Esophagus squamous epithelium (tissue), 5 donors: ENCODE measurements at regions not wholly inside any gene's neighbourhood (a gene's known extent, or its start where the extent isn't known, plus 50 kb on each side); places are given as distances from the start of the nearest gene placed in this dataset.

Experiments
- DNase-seq: peaks from one replicate; lab custom pipeline; 2025; lab: John Stamatoyannopoulos, UW
- H3K27ac ChIP-seq, 4 donors: fragments of 200-600 bp; sonication (generic); one replicate each; pipeline ENCODE4 v1.5.1; 2016 to 2019; ENCODE audit warnings: mild to moderate bottlenecking in 1 of 4
- H3K27me3 ChIP-seq, 4 donors: fragments of 200-600 bp; sonication (generic); 1 replicate in 3 of 4; 2 replicates in 1 of 4; pipeline versions ENCODE4 v1.5.1 to v1.6.0; 2017 to 2021; ENCODE audit warnings: antibody characterized with exemption in 1 of 4
- H3K36me3 ChIP-seq, 3 donors: fragments of 200-600 bp; sonication (generic); one replicate each; pipeline ENCODE4 v1.5.1; 2016 to 2019
- H3K4me1 ChIP-seq, 3 donors: fragments of 200-600 bp; sonication (generic); one replicate each; pipeline ENCODE4 v1.5.1; 2017 to 2019
- H3K4me3 ChIP-seq, 4 donors: fragments of 200-600 bp; sonication (generic); 1 replicate in 3 of 4; 2 replicates in 1 of 4; pipeline ENCODE4 v1.5.1; 2016 to 2019; ENCODE audit warnings: mild to moderate bottlenecking in 2 of 4, moderate library complexity in 1 of 4
- H3K9me3 ChIP-seq, 3 donors: fragments of 200-600 bp; sonication (generic); one replicate each; pipeline ENCODE4 v1.5.1; 2016 to 2019
- CTCF ChIP-seq, 6 experiments: fragments of 450-650 bp in 4 of 6; fragments of 200-600 bp in 2 of 6; sonication (generic) in 2 of 6; IDR thresholded peaks; one replicate each; pipeline ENCODE4 v1.5.1; 2016 to 2019; ENCODE audit warnings: antibody characterized with exemption in 6 of 6, mild to moderate bottlenecking in 4 of 6, moderate library complexity in 4 of 6
- POLR2A ChIP-seq, 4 donors: fragments of 450-650 bp; IDR thresholded peaks; one replicate each; pipeline ENCODE4 v1.6.1; 2017; ENCODE audit warnings: antibody characterized with exemption in 4 of 4, mild to moderate bottlenecking in 4 of 4, moderate library complexity in 3 of 4
- WGBS, 2 donors: methylation state at CpG; one replicate each; pipeline ENCODE4 v1.1.5; 2018; 5-methylcytosine and 5-hydroxymethylcytosine counted together
- intact Hi-C: fragments of 100-400 bp; cut with DNase I; formaldehyde crosslinking; loops from one replicate; pipeline ENCODE4 v1.15.0; 2022
- donor health status: DM: yes; HTN: yes; CAD: no.

- no peak overlapping the region for H3K27ac ChIP-seq
- H3K36me3 ChIP-seq, result no peaks in the 10 kb centered on the region
- no peaks in the 10 kb centered on the region for H3K4me1 ChIP-seq
- intact Hi-C loops, result no loop called here
- H3K27me3 ChIP-seq, result no peaks in the 10 kb centered on the region
- H3K4me3 ChIP-seq, result no peak overlapping the region
- no peaks in the 10 kb centered on the region for H3K9me3 ChIP-seq
- DNase-seq, result no peak
- TF ChIP-seq POLR2A (IDR thresholded peaks at IDR 0.05), result no peak
- TF ChIP-seq CTCF (IDR thresholded peaks at IDR 0.05), result peak in 1 of 6 experiments; percentile 19
- WGBS, 2 donors, result 50% methylated on average over 2 of the region's 2 CpGs
Observed at GRCh38 chr2:65710779-65711295, 278.4 kb upstream of the SPRED2 start.

- Histone ChIP-seq H3K36me3 (no peaks in the 10 kb centered on the region), H3K4me3 (no peak overlapping the region), H3K27ac (no peak overlapping the region), H3K27me3 (no peaks in the 10 kb centered on the region), H3K9me3 (no peaks in the 10 kb centered on the region), H3K4me1 (no peaks in the 10 kb centered on the region)
- DNase-seq, result no peak
- WGBS, 2 donors, result 57 to 70% methylated on average over 4 to 5 of the region's 5 CpGs
- TF ChIP-seq CTCF (IDR thresholded peaks at IDR 0.05) (no peak), POLR2A (IDR thresholded peaks at IDR 0.05) (no peak)
- intact Hi-C loops, result no loop called here
Observed at GRCh38 chr2:65710356-65710755, 278.0 kb upstream of the SPRED2 start.

GRCh38 chr2:65708086-65708485, 275.7 kb upstream of the SPRED2 start:
- no peak for DNase-seq
- no peak overlapping the region for H3K27ac ChIP-seq
- H3K4me1 ChIP-seq, result no peaks in the 10 kb centered on the region
- H3K4me3 ChIP-seq, result no peak overlapping the region
- H3K36me3 ChIP-seq, result no peaks in the 10 kb centered on the region
- 66 to 68% methylated on average over 3 of the region's 3 CpGs for WGBS, 2 donors
- no peaks in the 10 kb centered on the region for H3K27me3 ChIP-seq
- no peaks in the 10 kb centered on the region for H3K9me3 ChIP-seq
- intact Hi-C loops, result no loop called here
- no peak for TF ChIP-seq POLR2A (IDR thresholded peaks at IDR 0.05)
- no peak for TF ChIP-seq CTCF (IDR thresholded peaks at IDR 0.05)

- intact Hi-C loops, result no loop called here
- TF ChIP-seq POLR2A (IDR thresholded peaks at IDR 0.05) (no peak), CTCF (IDR thresholded peaks at IDR 0.05) (no peak)
- DNase-seq, result no peak
- WGBS, 2 donors, result 50 to 52% methylated on average over 1 of the region's 1 CpG
- no peaks in the 10 kb centered on the region for H3K36me3 ChIP-seq
- no peak overlapping the region for H3K27ac ChIP-seq
- no peaks in the 10 kb centered on the region for H3K9me3 ChIP-seq
- no peak overlapping the region for H3K4me3 ChIP-seq
- no peaks in the 10 kb centered on the region for H3K4me1 ChIP-seq
- H3K27me3 ChIP-seq, result peaks cover 0 to 9% (median 0%) of the 10 kb centered on the region in 4 donors
Observed at GRCh38 chr2:65706411-65706810, 274.0 kb upstream of the SPRED2 start.

- TF ChIP-seq CTCF (IDR thresholded peaks at IDR 0.05) (no peak), POLR2A (IDR thresholded peaks at IDR 0.05) (no peak)
- intact Hi-C loops, result no loop called here
- WGBS, 2 donors, result 88 to 90% methylated on average over 10 of the region's 10 CpGs
Observed at GRCh38 chr2:65701191-65701590, 268.8 kb upstream of the SPRED2 start.

More at GRCh38 chr2:65701191-65701590, 268.8 kb upstream of the SPRED2 start:
- no peaks in the 10 kb centered on the region for H3K36me3 ChIP-seq
- H3K9me3 ChIP-seq, result no peaks in the 10 kb centered on the region
- no peak overlapping the region for H3K27ac ChIP-seq
- H3K27me3 ChIP-seq, result peaks cover 0 to 23% (median 0%) of the 10 kb centered on the region in 4 donors
- DNase-seq, result no peak
- no peak overlapping the region for H3K4me3 ChIP-seq
- peaks cover 0 to 9% (median 0%) of the 10 kb centered on the region in 3 donors for H3K4me1 ChIP-seq
